ENCODE measurements at regions not wholly inside any gene's neighbourhood (a gene's known extent, or its start where the extent isn't known, plus 50 kb on each side); places are given as distances from the start of the nearest gene placed in this dataset.

GRCh38 chr9:108185613-108186012 is 670.2 kb downstream of the ACTL7B start:
- DNase-seq (ENCODE audit: low spot score): no peak

- DNase-seq (ENCODE audit: low spot score): no peak
Observed at GRCh38 chr9:108184941-108185340, 670.8 kb downstream of the ACTL7B start.

GRCh38 chr9:108184009-108184408 is 671.8 kb downstream of the ACTL7B start:
- DNase-seq (ENCODE audit: low spot score): no peak

GRCh38 chr9:108182950-108183381 is 672.8 kb downstream of the ACTL7B start:
- no peak for DNase-seq (ENCODE audit: low spot score)

GRCh38 chr9:108182270-108182669 is 673.5 kb downstream of the ACTL7B start:
- DNase-seq (ENCODE audit: low spot score): no peak

- no peak for DNase-seq (ENCODE audit: low spot score)
Observed at GRCh38 chr9:108181441-108181840, 674.3 kb downstream of the ACTL7B start.

- no peak for DNase-seq (ENCODE audit: low spot score)
Observed at GRCh38 chr9:108180541-108180940, 675.2 kb downstream of the ACTL7B start.

GRCh38 chr9:108178318-108178717 is 677.5 kb downstream of the ACTL7B start:
- no peak for DNase-seq (ENCODE audit: low spot score)

- DNase-seq (ENCODE audit: low spot score): no peak
Observed at GRCh38 chr9:108168236-108168850, 678.8 kb upstream of the KLF4 start.

- no peak for DNase-seq (ENCODE audit: low spot score)
Observed at GRCh38 chr9:108167136-108167900, 677.7 kb upstream of the KLF4 start.

GRCh38 chr9:108166519-108166918 is 677.0 kb upstream of the KLF4 start:
- no peak for DNase-seq (ENCODE audit: low spot score)

- no peak for DNase-seq (ENCODE audit: low spot score)
Observed at GRCh38 chr9:108163321-108164005, 673.9 kb upstream of the KLF4 start.

GRCh38 chr9:108162664-108163063 is 673.1 kb upstream of the KLF4 start:
- no peak for DNase-seq (ENCODE audit: low spot score)

GRCh38 chr9:108161503-108161902 is 671.9 kb upstream of the KLF4 start:
- DNase-seq (ENCODE audit: low spot score): no peak

- no peak for DNase-seq (ENCODE audit: low spot score)
Observed at GRCh38 chr9:108160706-108161355, 671.3 kb upstream of the KLF4 start.

GRCh38 chr9:108160039-108160438 is 670.5 kb upstream of the KLF4 start:
- DNase-seq (ENCODE audit: low spot score): no peak

- no peak for DNase-seq (ENCODE audit: low spot score)
Observed at GRCh38 chr9:108158236-108158995, 668.8 kb upstream of the KLF4 start.

- DNase-seq (ENCODE audit: low spot score): no peak
Observed at GRCh38 chr9:108156270-108156998, 666.9 kb upstream of the KLF4 start.

- no peak for DNase-seq (ENCODE audit: low spot score)
Observed at GRCh38 chr9:108153416-108153815, 663.8 kb upstream of the KLF4 start.

GRCh38 chr9:108150736-108151586 is 661.4 kb upstream of the KLF4 start:
- DNase-seq (ENCODE audit: low spot score): no peak

All from NAMALWA (cell line).